HG02938 (cell line): ENCODE measurements at regions not wholly inside any gene's neighbourhood (a gene's known extent, or its start where the extent isn't known, plus 50 kb on each side); places are given as distances from the start of the nearest gene placed in this dataset.

Experiments
- ATAC-seq: cut with Tn5 transposase; IDR thresholded peaks from one replicate; pipeline ENCODE4 v1.9.1; 2021; ENCODE audit warnings: mild to moderate bottlenecking, moderate library complexity; ENCODE audit not compliant: unreplicated experiment

GRCh38 chr2:120453635-120453998 lies 107.7 kb downstream of the INHBB start:
- no peak for ATAC-seq

- no peak for ATAC-seq
Observed at GRCh38 chr2:120454654-120455385, 108.9 kb downstream of the INHBB start.

GRCh38 chr2:120455390-120455789 lies 109.5 kb downstream of the INHBB start:
- ATAC-seq: no peak

GRCh38 chr2:120456867-120457266 lies 110.9 kb downstream of the INHBB start:
- no peak for ATAC-seq

- no peak for ATAC-seq
Observed at GRCh38 chr2:120460511-120460910, 114.6 kb downstream of the INHBB start.

GRCh38 chr2:120461092-120461491 lies 115.2 kb downstream of the INHBB start:
- ATAC-seq: no peak

- no peak for ATAC-seq
Observed at GRCh38 chr2:120461546-120462537, 115.9 kb downstream of the INHBB start.

- no peak for ATAC-seq
Observed at GRCh38 chr2:120463527-120463926, 117.6 kb downstream of the INHBB start.

GRCh38 chr2:120463996-120464395 lies 118.1 kb downstream of the INHBB start:
- ATAC-seq: no peak

- ATAC-seq: no peak
Observed at GRCh38 chr2:120464448-120464931, 118.6 kb downstream of the INHBB start.

- ATAC-seq: no peak
Observed at GRCh38 chr2:120465012-120465700, 119.2 kb downstream of the INHBB start.

GRCh38 chr2:120465701-120465988 lies 119.7 kb downstream of the INHBB start:
- no peak for ATAC-seq

GRCh38 chr2:120465989-120466703 lies 120.2 kb downstream of the INHBB start:
- ATAC-seq: no peak

GRCh38 chr2:120466704-120467054 lies 120.7 kb downstream of the INHBB start:
- no peak for ATAC-seq

GRCh38 chr2:120468136-120468535 lies 122.2 kb downstream of the INHBB start:
- ATAC-seq: no peak

GRCh38 chr2:120469426-120469825 lies 123.5 kb downstream of the INHBB start:
- no peak for ATAC-seq

- no peak for ATAC-seq
Observed at GRCh38 chr2:120470041-120470965, 124.4 kb downstream of the INHBB start.

GRCh38 chr2:120471166-120471565 lies 125.2 kb downstream of the INHBB start:
- ATAC-seq: no peak

GRCh38 chr2:120472031-120472430 lies 126.1 kb downstream of the INHBB start:
- no peak for ATAC-seq

GRCh38 chr2:120472891-120473309 lies 127.0 kb downstream of the INHBB start:
- no peak for ATAC-seq
